Neural progenitor cell (in vitro differentiated cells): ENCODE measurements at regions not wholly inside any gene's neighbourhood (a gene's known extent, or its start where the extent isn't known, plus 50 kb on each side); places are given as distances from the start of the nearest gene placed in this dataset.

Experiments
- DNase-seq: peaks from one replicate; pipeline ENCODE4 v3.0.0-alpha.2; 2016; ENCODE audit warnings: low spot score
- H2AFZ ChIP-seq: fragments of 200-600 bp; sonication (generic); replicated peaks from 2 replicates; pipeline ENCODE4 v1.6.1; 2016; ENCODE audit warnings: antibody characterized with exemption
- H3F3A ChIP-seq: fragments of 200-600 bp; sonication (generic); 2 replicates; pipeline ENCODE4 v1.6.1; 2016; ENCODE audit warnings: antibody characterized with exemption, low read depth
- H3K27ac ChIP-seq: fragments of 200-600 bp; sonication (generic); 2 replicates; pipeline ENCODE4 v1.5.1; 2016; ENCODE audit warnings: mild to moderate bottlenecking
- H3K27me3 ChIP-seq: fragments of 200-600 bp; sonication (generic); 2 replicates; pipeline ENCODE4 v1.6.1; 2016; ENCODE audit warnings: mild to moderate bottlenecking, moderate library complexity
- H3K36me3 ChIP-seq: fragments of 200-600 bp; sonication (generic); 2 replicates; pipeline ENCODE4 v1.5.1; 2016
- H3K4me1 ChIP-seq: fragments of 200-600 bp; sonication (generic); 2 replicates; pipeline ENCODE4 v1.6.1; 2016; ENCODE audit warnings: mixed run types
- H3K4me2 ChIP-seq: fragments of 200-600 bp; sonication (generic); 2 replicates; pipeline ENCODE4 v1.6.1; 2016
- H3K4me3 ChIP-seq: fragments of 200-600 bp; sonication (generic); 2 replicates; pipeline ENCODE4 v1.5.1; 2016
- H3K79me2 ChIP-seq: fragments of 200-600 bp; sonication (generic); 2 replicates; pipeline ENCODE4 v1.6.1; 2016; ENCODE audit warnings: low read depth
- H3K9ac ChIP-seq: fragments of 200-600 bp; sonication (generic); 2 replicates; pipeline ENCODE4 v1.6.1; 2016
- H3K9me3 ChIP-seq: fragments of 200-600 bp; sonication (generic); 2 replicates; pipeline ENCODE4 v1.5.1; 2016; ENCODE audit warnings: low read depth
- H4K20me1 ChIP-seq: fragments of 200-600 bp; sonication (generic); 2 replicates; pipeline ENCODE4 v1.6.1; 2016; ENCODE audit warnings: low read depth
- H3K27ac Mint-ChIP-seq: 3 replicates; pipeline ENCODE4 v1.8.0; 2021; ENCODE audit warnings: mixed read lengths
- H3K27me3 Mint-ChIP-seq: 2 replicates; pipeline ENCODE4 v1.8.0; 2022; ENCODE audit warnings: low read depth, mild to moderate bottlenecking, inconsistent platforms, moderate library complexity, mixed read lengths; ENCODE audit not compliant: insufficient read depth
- H3K36me3 Mint-ChIP-seq: 3 replicates; pipeline ENCODE4 v1.8.0; 2021; ENCODE audit warnings: mixed read lengths
- H3K4me1 Mint-ChIP-seq: 3 replicates; pipeline ENCODE4 v1.8.0; 2021; ENCODE audit warnings: mixed read lengths
- H3K4me3 Mint-ChIP-seq: 3 replicates; pipeline ENCODE4 v1.8.0; 2021; ENCODE audit warnings: mild to moderate bottlenecking, moderate library complexity, mixed read lengths
- H3K9me3 Mint-ChIP-seq: 3 replicates; pipeline ENCODE4 v1.8.0; 2020; ENCODE audit warnings: mixed read lengths
- EZH2 ChIP-seq: fragments of 200-600 bp; sonication (generic); IDR thresholded peaks from 2 replicates; pipeline ENCODE4 v1.6.1; 2017; ENCODE audit warnings: antibody characterized with exemption, mild to moderate bottlenecking, moderate library complexity
- EZH2phosphoT487 ChIP-seq: fragments of 200-600 bp; sonication (generic); IDR thresholded peaks from 2 replicates; pipeline ENCODE4 v1.6.1; 2017; ENCODE audit warnings: antibody characterized with exemption
- TF ChIP-seq, protein P1 (sequence below): fragments of 200-600 bp; sonication (generic); IDR thresholded peaks from 2 replicates; pipeline ENCODE4 v1.5.1; 2017; ENCODE audit warnings: antibody characterized with exemption, mild to moderate bottlenecking

DNA sequence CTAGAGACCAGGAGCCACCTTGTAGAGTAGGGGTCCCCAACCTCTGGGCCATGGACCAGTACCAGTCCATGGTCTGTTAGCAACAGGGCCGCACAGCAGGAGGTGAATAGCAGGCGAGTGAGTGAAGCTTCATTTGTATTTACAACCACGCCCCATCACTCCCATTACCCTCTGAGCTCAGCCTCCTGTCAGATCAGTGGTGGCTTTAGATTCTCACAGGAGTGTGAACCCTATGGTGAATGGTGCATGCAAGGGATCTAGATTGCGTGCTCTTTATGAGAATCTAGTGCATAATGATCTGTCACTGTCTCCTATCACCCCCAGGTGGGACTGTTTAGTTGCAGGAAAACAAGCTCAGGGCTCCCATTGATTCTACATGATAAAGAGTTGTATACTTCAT lies 303.6 kb downstream of the KCNRG start:
- Histone ChIP-seq H3K27ac (no peak overlapping the region), H3K9me3 (no peaks in the 10 kb centered on the region), H3K79me2 (no peaks in the 10 kb centered on the region), H3K4me1 (no peaks in the 10 kb centered on the region), H2AFZ (no peak overlapping the region), H4K20me1 (no peaks in the 10 kb centered on the region), H3K27me3 (no peaks in the 10 kb centered on the region), H3K4me3 (no peak overlapping the region), H3F3A (no peaks in the 10 kb centered on the region), H3K4me2 (no peak overlapping the region), H3K36me3 (no peaks in the 10 kb centered on the region), H3K9ac (no peak overlapping the region)
- Mint-ChIP-seq H3K27ac (no peak overlapping the region), H3K4me3 (no peak overlapping the region), H3K27me3 (no peaks in the 10 kb centered on the region), H3K9me3 (no peaks in the 10 kb centered on the region), H3K4me1 (no peaks in the 10 kb centered on the region), H3K36me3 (no peaks in the 10 kb centered on the region)
- TF ChIP-seq EZH2 (no peak), EZH2phosphoT487 (no peak)
- TF ChIP-seq, protein P1, sequence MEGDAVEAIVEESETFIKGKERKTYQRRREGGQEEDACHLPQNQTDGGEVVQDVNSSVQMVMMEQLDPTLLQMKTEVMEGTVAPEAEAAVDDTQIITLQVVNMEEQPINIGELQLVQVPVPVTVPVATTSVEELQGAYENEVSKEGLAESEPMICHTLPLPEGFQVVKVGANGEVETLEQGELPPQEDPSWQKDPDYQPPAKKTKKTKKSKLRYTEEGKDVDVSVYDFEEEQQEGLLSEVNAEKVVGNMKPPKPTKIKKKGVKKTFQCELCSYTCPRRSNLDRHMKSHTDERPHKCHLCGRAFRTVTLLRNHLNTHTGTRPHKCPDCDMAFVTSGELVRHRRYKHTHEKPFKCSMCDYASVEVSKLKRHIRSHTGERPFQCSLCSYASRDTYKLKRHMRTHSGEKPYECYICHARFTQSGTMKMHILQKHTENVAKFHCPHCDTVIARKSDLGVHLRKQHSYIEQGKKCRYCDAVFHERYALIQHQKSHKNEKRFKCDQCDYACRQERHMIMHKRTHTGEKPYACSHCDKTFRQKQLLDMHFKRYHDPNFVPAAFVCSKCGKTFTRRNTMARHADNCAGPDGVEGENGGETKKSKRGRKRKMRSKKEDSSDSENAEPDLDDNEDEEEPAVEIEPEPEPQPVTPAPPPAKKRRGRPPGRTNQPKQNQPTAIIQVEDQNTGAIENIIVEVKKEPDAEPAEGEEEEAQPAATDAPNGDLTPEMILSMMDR: no peak
- peak; percentile 8 for DNase-seq

DNA sequence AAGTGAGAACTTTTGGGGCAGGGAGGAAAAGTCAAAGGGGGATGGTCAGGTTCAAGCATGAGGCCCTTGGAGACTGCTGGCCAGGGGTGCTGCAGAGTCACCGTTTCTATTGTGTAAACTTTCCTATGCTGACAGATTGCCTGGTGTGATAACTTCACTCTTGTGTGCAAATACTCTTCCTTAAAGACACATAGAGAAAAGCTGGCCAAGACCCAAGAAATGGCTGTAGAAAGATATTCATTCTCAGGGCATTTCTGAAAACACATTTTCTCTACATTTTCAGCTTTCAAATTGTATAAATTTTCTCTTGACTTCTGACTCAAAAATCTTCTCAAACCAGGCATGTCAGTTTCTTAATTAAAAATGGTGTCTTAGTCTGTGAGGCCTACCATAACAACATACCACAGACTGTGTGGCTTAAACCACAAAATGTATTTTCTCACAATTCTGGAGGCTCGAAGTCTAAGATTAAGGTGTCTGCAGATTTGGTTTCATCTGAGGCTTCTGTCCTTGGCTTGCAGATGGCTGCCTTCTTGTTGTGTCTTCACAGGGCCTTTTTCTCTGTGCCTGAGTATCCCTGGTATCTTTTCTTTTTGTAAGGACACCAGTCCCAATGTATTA lies 304.5 kb downstream of the KCNRG start:
- H3K27ac ChIP-seq: no peak overlapping the region
- no peaks in the 10 kb centered on the region for H3K27me3 Mint-ChIP-seq
- H3K4me3 Mint-ChIP-seq: no peak overlapping the region
- no peaks in the 10 kb centered on the region for H3K36me3 ChIP-seq
- no peaks in the 10 kb centered on the region for H3K4me1 Mint-ChIP-seq
- DNase-seq: no peak
- H3K9me3 ChIP-seq: no peaks in the 10 kb centered on the region
- no peak overlapping the region for H3K27ac Mint-ChIP-seq
- no peaks in the 10 kb centered on the region for H3K27me3 ChIP-seq
- no peaks in the 10 kb centered on the region for H3F3A ChIP-seq
- no peaks in the 10 kb centered on the region for H3K4me1 ChIP-seq
- no peaks in the 10 kb centered on the region for H4K20me1 ChIP-seq
- no peak overlapping the region for H3K9ac ChIP-seq
- H2AFZ ChIP-seq: no peak overlapping the region
- H3K9me3 Mint-ChIP-seq: no peaks in the 10 kb centered on the region
- no peaks in the 10 kb centered on the region for H3K36me3 Mint-ChIP-seq
- H3K4me2 ChIP-seq: no peak overlapping the region
- H3K79me2 ChIP-seq: no peaks in the 10 kb centered on the region
- H3K4me3 ChIP-seq: no peak overlapping the region
- TF ChIP-seq, protein P1: no peak
- TF ChIP-seq EZH2phosphoT487 (no peak), EZH2 (no peak)

DNA sequence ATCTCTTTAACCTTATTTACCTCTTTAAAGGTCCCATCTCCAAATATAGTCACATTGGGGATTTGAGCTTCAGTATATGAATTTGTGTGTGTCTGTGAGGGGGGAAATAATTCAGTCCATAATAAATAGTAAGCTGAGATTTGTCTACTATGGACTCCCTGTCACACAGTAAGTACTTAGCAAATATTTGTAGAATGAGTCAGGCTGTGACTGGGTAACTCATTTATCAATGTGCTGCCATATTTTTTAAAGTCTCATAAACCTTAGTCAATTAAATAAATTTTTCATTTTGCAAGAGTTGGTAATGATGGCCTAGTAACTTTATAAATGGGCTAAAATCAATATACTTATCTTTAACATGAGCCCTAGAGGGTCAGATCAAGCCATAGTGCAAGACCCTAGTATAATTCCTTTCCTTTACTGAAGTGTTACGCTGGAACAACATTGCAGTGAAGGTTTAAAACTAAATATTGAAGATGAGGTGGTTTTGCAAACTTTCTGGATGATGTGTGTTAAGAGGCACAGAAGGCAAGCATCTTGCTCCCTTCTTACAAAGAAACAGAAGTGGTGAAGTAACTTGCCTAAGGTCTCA lies 305.1 kb downstream of the KCNRG start:
- H3K36me3 ChIP-seq: no peaks in the 10 kb centered on the region
- Mint-ChIP-seq H3K4me1 (no peaks in the 10 kb centered on the region), H3K9me3 (no peaks in the 10 kb centered on the region), H3K27ac (no peak overlapping the region), H3K4me3 (no peak overlapping the region), H3K36me3 (no peaks in the 10 kb centered on the region), H3K27me3 (no peaks in the 10 kb centered on the region)
- H3K4me3 ChIP-seq: no peak overlapping the region
- H3K4me2 ChIP-seq: no peak overlapping the region
- no peaks in the 10 kb centered on the region for H3K4me1 ChIP-seq
- no peak overlapping the region for H3K27ac ChIP-seq
- no peak for DNase-seq
- no peaks in the 10 kb centered on the region for H3K27me3 ChIP-seq
- H4K20me1 ChIP-seq: no peaks in the 10 kb centered on the region
- no peaks in the 10 kb centered on the region for H3F3A ChIP-seq
- H3K9me3 ChIP-seq: no peaks in the 10 kb centered on the region
- no peak overlapping the region for H2AFZ ChIP-seq
- H3K79me2 ChIP-seq: no peaks in the 10 kb centered on the region
- no peak overlapping the region for H3K9ac ChIP-seq
- TF ChIP-seq EZH2phosphoT487: no peak
- TF ChIP-seq, protein P1: no peak
- no peak for TF ChIP-seq EZH2
